GM03348 (cell line): ENCODE measurements at regions not wholly inside any gene's neighbourhood (a gene's known extent, or its start where the extent isn't known, plus 50 kb on each side); places are given as distances from the start of the nearest gene placed in this dataset.
A peak's percentile ranks its signal among the peaks of the same experiment; 100 is the strongest.

Source experiments
- DNase-seq: peaks from one replicate; pipeline ENCODE4 v3.0.0; 2012; ENCODE audit warnings: low spot score

- DNase-seq, result no peak
These were observed 153.0 kb downstream of the FOXA2 start for GRCh38 chr20:22431419-22431818.

GRCh38 chr20:22430746-22431168, 153.6 kb downstream of the FOXA2 start:
- DNase-seq, result no peak

- no peak for DNase-seq
These were observed 154.1 kb downstream of the FOXA2 start for GRCh38 chr20:22430154-22430745.

- DNase-seq, result no peak
These were observed 154.9 kb downstream of the FOXA2 start for GRCh38 chr20:22429175-22430153.

- DNase-seq, result no peak
These were observed 156.3 kb downstream of the FOXA2 start for GRCh38 chr20:22428051-22428450.

- no peak for DNase-seq
These were observed 157.6 kb downstream of the FOXA2 start for GRCh38 chr20:22426772-22427171.

- DNase-seq, result no peak
These were observed 158.8 kb downstream of the FOXA2 start for GRCh38 chr20:22425344-22426295.

GRCh38 chr20:22423190-22423832, 161.1 kb downstream of the FOXA2 start:
- no peak for DNase-seq

- no peak for DNase-seq
These were observed 164.2 kb downstream of the FOXA2 start for GRCh38 chr20:22420116-22420598.

- no peak for DNase-seq
These were observed 165.6 kb downstream of the FOXA2 start for GRCh38 chr20:22418738-22419137.

- DNase-seq, result no peak
These were observed 170.0 kb downstream of the FOXA2 start for GRCh38 chr20:22414305-22414742.

- DNase-seq, result no peak
These were observed 171.1 kb downstream of the FOXA2 start for GRCh38 chr20:22412977-22413868.

- peak; percentile 20 for DNase-seq
These were observed 172.5 kb downstream of the FOXA2 start for GRCh38 chr20:22411627-22412450.

GRCh38 chr20:22411286-22411626, 173.1 kb downstream of the FOXA2 start:
- no peak for DNase-seq

- no peak for DNase-seq
These were observed 173.7 kb downstream of the FOXA2 start for GRCh38 chr20:22410556-22411130.

GRCh38 chr20:22408521-22409402, 175.6 kb downstream of the FOXA2 start:
- DNase-seq, result no peak

- DNase-seq, result no peak
These were observed 176.9 kb downstream of the FOXA2 start for GRCh38 chr20:22407237-22408193.
